Hepatocyte (in vitro differentiated cells): ENCODE measurements at regions not wholly inside any gene's neighbourhood (a gene's known extent, or its start where the extent isn't known, plus 50 kb on each side); places are given as distances from the start of the nearest gene placed in this dataset.
A peak's percentile ranks its signal among the peaks of the same experiment; 100 is the strongest.

Experiments
- DNase-seq: peaks from one replicate; pipeline ENCODE4 v3.0.0-alpha.2; 2016; ENCODE audit warnings: low spot score
- H2AFZ ChIP-seq: fragments of 200-600 bp; sonication (generic); 2 replicates; pipeline ENCODE4 v1.6.0; 2016; ENCODE audit warnings: antibody characterized with exemption, mild to moderate bottlenecking
- H3K27ac ChIP-seq: fragments of 200-600 bp; sonication (generic); 2 replicates; pipeline ENCODE4 v1.5.1; 2016; ENCODE audit warnings: mild to moderate bottlenecking
- H3K27me3 ChIP-seq: fragments of 200-600 bp; sonication (generic); 2 replicates; pipeline ENCODE4 v1.6.1; 2016
- H3K36me3 ChIP-seq: fragments of 200-600 bp; sonication (generic); replicated peaks from 2 replicates; pipeline ENCODE4 v1.5.1; 2016; ENCODE audit warnings: low read depth; ENCODE audit not compliant: insufficient read depth
- H3K4me1 ChIP-seq: fragments of 200-600 bp; sonication (generic); 2 replicates; pipeline ENCODE4 v1.5.1; 2016; ENCODE audit warnings: mild to moderate bottlenecking, moderate library complexity; ENCODE audit not compliant: insufficient read depth
- H3K4me2 ChIP-seq: fragments of 200-600 bp; sonication (generic); 2 replicates; pipeline ENCODE4 v1.6.0; 2016
- H3K4me3 ChIP-seq: fragments of 200-600 bp; sonication (generic); 2 replicates; pipeline ENCODE4 v1.5.1; 2016; ENCODE audit warnings: mild to moderate bottlenecking
- H3K79me2 ChIP-seq: fragments of 200-600 bp; sonication (generic); 2 replicates; pipeline ENCODE4 v1.6.0; 2017; ENCODE audit warnings: mild to moderate bottlenecking
- H3K9me2 ChIP-seq: fragments of 200-600 bp; sonication (generic); replicated peaks from 2 replicates; pipeline ENCODE4 v1.6.0; 2017; ENCODE audit warnings: mild to moderate bottlenecking; ENCODE audit not compliant: insufficient read depth
- H3K9me3 ChIP-seq: fragments of 200-600 bp; sonication (generic); 2 replicates; pipeline ENCODE4 v1.5.1; 2016; ENCODE audit warnings: low read depth, mild to moderate bottlenecking
- H4K20me1 ChIP-seq: fragments of 200-600 bp; sonication (generic); 2 replicates; pipeline ENCODE4 v1.6.0; 2016; ENCODE audit warnings: mild to moderate bottlenecking; ENCODE audit not compliant: insufficient read depth, poor library complexity, severe bottlenecking
- EZH2 ChIP-seq: fragments of 200-600 bp; sonication (generic); IDR thresholded peaks from 2 replicates; pipeline ENCODE4 v1.6.1; 2016; ENCODE audit warnings: antibody characterized with exemption, mild to moderate bottlenecking, borderline replicate concordance
- EZH2phosphoT487 ChIP-seq: fragments of 200-600 bp; sonication (generic); IDR thresholded peaks from one replicate; pipeline ENCODE4 v1.6.1; 2018; ENCODE audit warnings: antibody characterized with exemption, mild to moderate bottlenecking, low read depth, moderate library complexity; ENCODE audit not compliant: unreplicated experiment, severe bottlenecking
- WGBS: methylation state at CpG from one replicate; pipeline ENCODE4 v1.1.6; 2016; ENCODE audit warnings: low lambda C conversion rate; ENCODE audit errors: missing lambda C conversion rate; 5-methylcytosine and 5-hydroxymethylcytosine counted together
- TF ChIP-seq, protein P1 (sequence below): fragments of 200-600 bp; sonication (generic); IDR thresholded peaks from 2 replicates; pipeline ENCODE4 v1.5.1; 2016; ENCODE audit warnings: antibody characterized with exemption, mild to moderate bottlenecking; ENCODE audit not compliant: poor library complexity

DNA sequence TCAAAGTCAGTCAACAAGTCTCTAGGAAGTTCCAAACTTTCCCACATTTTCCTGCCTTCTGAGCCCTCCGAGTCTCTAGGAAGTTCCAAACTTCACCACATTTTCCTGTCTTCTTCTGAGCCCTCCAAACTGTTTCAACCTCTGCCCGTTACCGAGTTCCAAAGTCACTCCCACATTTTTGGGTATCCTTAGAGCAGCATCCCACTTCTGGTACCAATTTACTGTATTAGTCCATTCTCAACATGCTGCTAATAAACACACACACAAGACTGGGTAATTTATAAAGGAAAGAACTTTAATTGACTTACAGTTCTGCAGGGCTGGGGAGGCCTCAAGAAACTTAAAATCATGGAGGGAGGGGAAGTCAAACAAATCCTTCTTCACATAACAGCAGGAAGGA, 169.0 kb upstream of the HS3ST3A1 start:
- Histone ChIP-seq H3K79me2 (no peaks in the 10 kb centered on the region), H3K9me2 (no peaks in the 10 kb centered on the region), H3K4me3 (no peak overlapping the region), H4K20me1 (no peaks in the 10 kb centered on the region), H3K9me3 (no peaks in the 10 kb centered on the region), H2AFZ (no peak overlapping the region), H3K27me3 (no peaks in the 10 kb centered on the region), H3K36me3 (no peaks in the 10 kb centered on the region), H3K4me2 (no peak overlapping the region), H3K27ac (no peak overlapping the region), H3K4me1 (peaks cover under 1% of the 10 kb centered on the region)
- 94% methylated on average over 3 of the region's 3 CpGs for WGBS
- TF ChIP-seq EZH2 (no peak), EZH2phosphoT487 (no peak)
- TF ChIP-seq, protein P1, sequence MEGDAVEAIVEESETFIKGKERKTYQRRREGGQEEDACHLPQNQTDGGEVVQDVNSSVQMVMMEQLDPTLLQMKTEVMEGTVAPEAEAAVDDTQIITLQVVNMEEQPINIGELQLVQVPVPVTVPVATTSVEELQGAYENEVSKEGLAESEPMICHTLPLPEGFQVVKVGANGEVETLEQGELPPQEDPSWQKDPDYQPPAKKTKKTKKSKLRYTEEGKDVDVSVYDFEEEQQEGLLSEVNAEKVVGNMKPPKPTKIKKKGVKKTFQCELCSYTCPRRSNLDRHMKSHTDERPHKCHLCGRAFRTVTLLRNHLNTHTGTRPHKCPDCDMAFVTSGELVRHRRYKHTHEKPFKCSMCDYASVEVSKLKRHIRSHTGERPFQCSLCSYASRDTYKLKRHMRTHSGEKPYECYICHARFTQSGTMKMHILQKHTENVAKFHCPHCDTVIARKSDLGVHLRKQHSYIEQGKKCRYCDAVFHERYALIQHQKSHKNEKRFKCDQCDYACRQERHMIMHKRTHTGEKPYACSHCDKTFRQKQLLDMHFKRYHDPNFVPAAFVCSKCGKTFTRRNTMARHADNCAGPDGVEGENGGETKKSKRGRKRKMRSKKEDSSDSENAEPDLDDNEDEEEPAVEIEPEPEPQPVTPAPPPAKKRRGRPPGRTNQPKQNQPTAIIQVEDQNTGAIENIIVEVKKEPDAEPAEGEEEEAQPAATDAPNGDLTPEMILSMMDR: no peak
- no peak for DNase-seq

GRCh38 chr17:13775450-13775849, 173.7 kb upstream of the HS3ST3A1 start:
- 55% methylated on average over 3 of the region's 3 CpGs for WGBS
- Histone ChIP-seq H3K9me3 (no peaks in the 10 kb centered on the region), H3K9me2 (no peaks in the 10 kb centered on the region)

GRCh38 chr17:13776027-13776551, 174.4 kb upstream of the HS3ST3A1 start:
- Histone ChIP-seq H3K36me3 (no peaks in the 10 kb centered on the region), H3K9me2 (no peaks in the 10 kb centered on the region), H2AFZ (no peak overlapping the region), H3K4me3 (no peak overlapping the region), H3K79me2 (no peaks in the 10 kb centered on the region), H4K20me1 (no peaks in the 10 kb centered on the region), H3K4me1 (peaks cover 10% of the 10 kb centered on the region), H3K4me2 (no peak overlapping the region), H3K27ac (no peak overlapping the region), H3K27me3 (no peaks in the 10 kb centered on the region), H3K9me3 (no peaks in the 10 kb centered on the region)
- DNase-seq: peak; percentile 8
- 44% methylated on average over 7 of the region's 7 CpGs for WGBS
- TF ChIP-seq, protein P1: no peak
- TF ChIP-seq EZH2phosphoT487 (no peak), EZH2 (no peak)

More at GRCh38 chr17:13775450-13775849, 173.7 kb upstream of the HS3ST3A1 start:
- Histone ChIP-seq H3K4me2 (no peak overlapping the region), H3K27ac (no peak overlapping the region), H4K20me1 (no peaks in the 10 kb centered on the region), H3K27me3 (no peaks in the 10 kb centered on the region), H3K36me3 (no peaks in the 10 kb centered on the region), H3K4me1 (peaks cover 10% of the 10 kb centered on the region), H3K79me2 (no peaks in the 10 kb centered on the region), H3K4me3 (no peak overlapping the region), H2AFZ (no peak overlapping the region)
- no peak for TF ChIP-seq EZH2
- TF ChIP-seq, protein P1: no peak
- no peak for TF ChIP-seq EZH2phosphoT487
- DNase-seq: no peak

- H3K79me2 ChIP-seq: no peaks in the 10 kb centered on the region
- H3K4me3 ChIP-seq: no peak overlapping the region
- no peaks in the 10 kb centered on the region for H3K9me3 ChIP-seq
- no peak overlapping the region for H3K27ac ChIP-seq
- peaks cover 10% of the 10 kb centered on the region for H3K4me1 ChIP-seq
- peak; percentile 10 for DNase-seq
- WGBS: 55% methylated on average over 7 of the region's 7 CpGs
- H3K27me3 ChIP-seq: no peaks in the 10 kb centered on the region
- H3K9me2 ChIP-seq: no peaks in the 10 kb centered on the region
- H3K36me3 ChIP-seq: no peaks in the 10 kb centered on the region
- H3K4me2 ChIP-seq: no peak overlapping the region
- no peak for TF ChIP-seq EZH2
- TF ChIP-seq, protein P1: no peak
- TF ChIP-seq EZH2phosphoT487: no peak
- no peak overlapping the region for H2AFZ ChIP-seq
- no peaks in the 10 kb centered on the region for H4K20me1 ChIP-seq
These were observed 175.3 kb upstream of the HS3ST3A1 start for GRCh38 chr17:13777003-13777402.
